MM.1S (cell line): ENCODE measurements at regions not wholly inside any gene's neighbourhood (a gene's known extent, or its start where the extent isn't known, plus 50 kb on each side); places are given as distances from the start of the nearest gene placed in this dataset.

Experiments used
- DNase-seq: peaks from one replicate; pipeline ENCODE4 v3.0.0-alpha.2; 2015
- H2AFZ ChIP-seq: fragments of 300-600 bp; sonication (generic); 2 replicates; pipeline ENCODE4 v1.6.0; 2016; ENCODE audit warnings: antibody characterized with exemption, low read length
- H3F3A ChIP-seq: fragments of 300-600 bp; sonication (generic); 2 replicates; pipeline ENCODE4 v1.6.1; 2016; ENCODE audit warnings: mild to moderate bottlenecking, antibody characterized with exemption, low read length, moderate library complexity, mixed read lengths; ENCODE audit not compliant: insufficient read depth
- H3K27ac ChIP-seq: fragments of 300-600 bp; sonication (generic); 2 replicates; pipeline ENCODE4 v1.5.1; 2016; ENCODE audit warnings: mild to moderate bottlenecking, low read length
- H3K27me3 ChIP-seq: fragments of 300-600 bp; sonication (generic); replicated peaks from 2 replicates; pipeline ENCODE4 v1.6.0; 2016; ENCODE audit warnings: low read length; ENCODE audit not compliant: insufficient read depth
- H3K36me3 ChIP-seq: fragments of 300-600 bp; sonication (generic); replicated peaks from 2 replicates; pipeline ENCODE4 v1.6.1; 2016; ENCODE audit warnings: mild to moderate bottlenecking, low read length, mixed read lengths; ENCODE audit not compliant: insufficient read depth
- H3K4me1 ChIP-seq: fragments of 300-600 bp; sonication (generic); 2 replicates; pipeline ENCODE4 v1.6.1; 2016; ENCODE audit warnings: low read length, mixed read lengths
- H3K4me2 ChIP-seq: fragments of 300-600 bp; sonication (generic); 2 replicates; pipeline ENCODE4 v1.6.0; 2016; ENCODE audit warnings: low read depth, low read length
- H3K4me3 ChIP-seq: fragments of 300-600 bp; sonication (generic); 2 replicates; pipeline ENCODE4 v1.5.1; 2016; ENCODE audit warnings: low read length, mixed read lengths
- H3K79me2 ChIP-seq: fragments of 300-600 bp; sonication (generic); 2 replicates; pipeline ENCODE4 v1.6.1; 2016; ENCODE audit warnings: mixed run types, low read length, mixed read lengths
- H3K9ac ChIP-seq: fragments of 300-600 bp; sonication (generic); 2 replicates; pipeline ENCODE4 v1.6.1; 2016; ENCODE audit warnings: low read length, mixed read lengths
- H3K9me2 ChIP-seq: fragments of 300-600 bp; sonication (generic); replicated peaks from 2 replicates; pipeline ENCODE4 v1.6.1; 2016; ENCODE audit warnings: mild to moderate bottlenecking, low read length, mixed read lengths; ENCODE audit not compliant: insufficient read depth
- H3K9me3 ChIP-seq: fragments of 300-600 bp; sonication (generic); replicated peaks from 2 replicates; pipeline ENCODE4 v1.6.1; 2016; ENCODE audit warnings: mild to moderate bottlenecking, low read length, mixed read lengths; ENCODE audit not compliant: insufficient read depth
- H4K20me1 ChIP-seq: fragments of 300-600 bp; sonication (generic); 2 replicates; pipeline ENCODE4 v1.6.1; 2016; ENCODE audit warnings: mild to moderate bottlenecking, low read length, moderate library complexity, mixed read lengths; ENCODE audit not compliant: insufficient read depth
- EZH2 ChIP-seq: fragments of 300-600 bp; sonication (generic); optimal IDR thresholded peaks from 2 replicates; pipeline ENCODE3; 2017; ENCODE audit warnings: low read depth, mild to moderate bottlenecking, antibody characterized with exemption, low read length, mixed read lengths
- EZH2phosphoT487 ChIP-seq: fragments of 300-600 bp; sonication (generic); IDR thresholded peaks from 2 replicates; pipeline ENCODE4 v1.6.1; 2018; ENCODE audit warnings: antibody characterized with exemption, low read length
- TF ChIP-seq, protein P1 (sequence below): fragments of 300-600 bp; sonication (generic); IDR thresholded peaks from 2 replicates; pipeline ENCODE4 v1.5.1; 2016; ENCODE audit warnings: antibody characterized with exemption, low read length, mixed read lengths

DNA sequence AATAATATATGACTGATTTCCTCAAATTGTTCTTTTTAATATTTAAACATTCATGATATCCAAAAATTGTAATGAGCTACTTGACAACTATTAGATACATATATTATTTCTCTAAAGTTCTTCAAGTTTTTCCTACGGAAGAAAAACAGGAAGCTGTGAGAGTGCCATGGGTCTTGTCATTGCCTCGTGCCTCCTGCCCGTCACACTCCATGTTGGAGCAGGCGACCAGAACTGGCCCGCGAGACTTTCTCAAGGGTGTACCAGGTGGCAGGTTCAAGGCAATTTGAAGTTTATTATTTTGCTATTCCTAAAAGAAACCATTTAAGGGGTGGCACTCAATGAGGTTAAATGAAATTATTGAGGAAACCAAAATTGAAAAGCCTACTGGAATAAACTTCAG lies 337.2 kb downstream of the HACE1 start:
- no peaks in the 10 kb centered on the region for H3F3A ChIP-seq
- no peaks in the 10 kb centered on the region for H3K9me2 ChIP-seq
- no peaks in the 10 kb centered on the region for H3K4me1 ChIP-seq
- H2AFZ ChIP-seq = no peak overlapping the region
- H3K9ac ChIP-seq = no peak overlapping the region
- no peaks in the 10 kb centered on the region for H3K79me2 ChIP-seq
- H3K4me2 ChIP-seq = no peak overlapping the region
- no peak overlapping the region for H3K4me3 ChIP-seq
- no peaks in the 10 kb centered on the region for H3K27me3 ChIP-seq
- no peaks in the 10 kb centered on the region for H4K20me1 ChIP-seq
- TF ChIP-seq EZH2phosphoT487 (no peak), EZH2 (no peak)
- TF ChIP-seq, protein P1, sequence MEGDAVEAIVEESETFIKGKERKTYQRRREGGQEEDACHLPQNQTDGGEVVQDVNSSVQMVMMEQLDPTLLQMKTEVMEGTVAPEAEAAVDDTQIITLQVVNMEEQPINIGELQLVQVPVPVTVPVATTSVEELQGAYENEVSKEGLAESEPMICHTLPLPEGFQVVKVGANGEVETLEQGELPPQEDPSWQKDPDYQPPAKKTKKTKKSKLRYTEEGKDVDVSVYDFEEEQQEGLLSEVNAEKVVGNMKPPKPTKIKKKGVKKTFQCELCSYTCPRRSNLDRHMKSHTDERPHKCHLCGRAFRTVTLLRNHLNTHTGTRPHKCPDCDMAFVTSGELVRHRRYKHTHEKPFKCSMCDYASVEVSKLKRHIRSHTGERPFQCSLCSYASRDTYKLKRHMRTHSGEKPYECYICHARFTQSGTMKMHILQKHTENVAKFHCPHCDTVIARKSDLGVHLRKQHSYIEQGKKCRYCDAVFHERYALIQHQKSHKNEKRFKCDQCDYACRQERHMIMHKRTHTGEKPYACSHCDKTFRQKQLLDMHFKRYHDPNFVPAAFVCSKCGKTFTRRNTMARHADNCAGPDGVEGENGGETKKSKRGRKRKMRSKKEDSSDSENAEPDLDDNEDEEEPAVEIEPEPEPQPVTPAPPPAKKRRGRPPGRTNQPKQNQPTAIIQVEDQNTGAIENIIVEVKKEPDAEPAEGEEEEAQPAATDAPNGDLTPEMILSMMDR = no peak
- no peaks in the 10 kb centered on the region for H3K36me3 ChIP-seq
- no peak overlapping the region for H3K27ac ChIP-seq
- no peak for DNase-seq
- H3K9me3 ChIP-seq = no peaks in the 10 kb centered on the region

DNA sequence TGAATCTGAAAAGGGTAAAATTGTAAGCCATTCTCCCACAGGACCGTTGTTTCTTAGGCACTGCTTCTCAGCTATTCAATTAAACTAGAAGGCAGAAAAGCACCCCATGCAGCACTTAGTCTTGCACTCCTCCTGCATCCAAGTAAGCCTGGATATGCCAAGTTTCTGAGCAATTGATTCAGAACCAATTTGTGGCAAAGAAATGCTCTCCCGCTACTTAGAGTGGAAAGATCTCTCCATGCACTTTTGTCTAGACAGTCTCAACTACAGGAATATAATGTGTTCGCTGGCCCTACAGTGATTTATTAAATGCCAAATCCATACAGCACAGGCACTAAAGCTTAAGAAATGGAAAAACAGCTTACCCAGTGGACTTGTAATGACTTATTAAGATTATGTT lies 338.5 kb downstream of the HACE1 start:
- no peak overlapping the region for H3K9ac ChIP-seq
- H3K27me3 ChIP-seq = no peaks in the 10 kb centered on the region
- no peak overlapping the region for H2AFZ ChIP-seq
- H3K4me1 ChIP-seq = no peaks in the 10 kb centered on the region
- H4K20me1 ChIP-seq = no peaks in the 10 kb centered on the region
- H3K79me2 ChIP-seq = no peaks in the 10 kb centered on the region
- H3K9me3 ChIP-seq = no peaks in the 10 kb centered on the region
- TF ChIP-seq EZH2 = no peak
- TF ChIP-seq, protein P1 = no peak
- no peak for TF ChIP-seq EZH2phosphoT487
- no peak for DNase-seq
- H3K4me2 ChIP-seq = no peak overlapping the region
- H3K27ac ChIP-seq = no peak overlapping the region
- no peaks in the 10 kb centered on the region for H3K36me3 ChIP-seq
- H3K4me3 ChIP-seq = no peak overlapping the region
- H3F3A ChIP-seq = no peaks in the 10 kb centered on the region
- H3K9me2 ChIP-seq = no peaks in the 10 kb centered on the region

DNA sequence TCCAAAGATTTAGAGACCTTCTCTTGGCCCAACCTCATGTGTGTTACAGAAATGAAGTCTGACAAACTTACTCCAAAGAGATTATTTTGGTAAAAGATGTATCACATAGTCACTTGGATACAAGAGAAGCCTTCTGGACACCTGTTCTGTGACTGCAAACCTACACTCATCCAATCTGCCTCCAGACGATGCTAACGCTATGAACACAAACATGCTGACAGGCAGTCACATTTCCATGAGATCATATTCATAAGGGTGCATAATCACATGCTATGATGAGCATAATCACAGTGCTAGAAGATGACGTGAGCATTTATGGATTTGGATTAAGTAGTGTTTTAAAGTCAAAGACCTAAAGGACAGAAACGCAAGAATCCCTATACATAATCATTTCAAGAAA lies 340.2 kb downstream of the HACE1 start:
- Histone ChIP-seq H4K20me1 (no peaks in the 10 kb centered on the region), H3K9ac (no peak overlapping the region), H3K4me3 (no peak overlapping the region), H3K79me2 (no peaks in the 10 kb centered on the region), H3K27ac (no peak overlapping the region), H3K36me3 (no peaks in the 10 kb centered on the region), H3K9me2 (no peaks in the 10 kb centered on the region), H3F3A (no peaks in the 10 kb centered on the region), H3K4me2 (no peak overlapping the region), H3K9me3 (no peaks in the 10 kb centered on the region), H3K4me1 (no peaks in the 10 kb centered on the region), H2AFZ (no peak overlapping the region), H3K27me3 (no peaks in the 10 kb centered on the region)
- no peak for DNase-seq
- TF ChIP-seq EZH2phosphoT487 (no peak), EZH2 (no peak)
- TF ChIP-seq, protein P1 = no peak
